HuH-7 (cell line): ENCODE measurements at regions not wholly inside any gene's neighbourhood (a gene's known extent, or its start where the extent isn't known, plus 50 kb on each side); places are given as distances from the start of the nearest gene placed in this dataset.

Experiments used
- DNase-seq: peaks from one replicate; pipeline ENCODE4 v3.0.0; 2011; ENCODE audit warnings: low spot score

DNA sequence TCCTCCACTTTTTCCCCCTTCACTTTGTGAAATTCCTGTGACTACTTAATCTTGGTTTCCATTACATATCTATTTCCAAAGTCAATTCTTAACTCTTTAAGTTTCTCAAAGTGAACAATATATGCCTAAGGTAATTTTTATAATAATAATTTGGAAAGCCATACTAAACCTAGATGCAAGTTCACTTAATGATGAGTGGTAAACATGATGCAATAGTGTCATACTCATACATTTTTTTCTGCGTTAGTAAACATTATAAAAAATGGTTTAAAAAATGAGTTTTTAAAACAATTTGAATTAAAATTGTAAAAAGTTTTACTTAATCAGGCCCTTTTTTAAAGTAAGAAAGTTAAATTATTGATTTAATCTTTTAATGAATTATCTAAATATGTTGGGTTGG is 659.4 kb upstream of the FZD8 start:
- no peak for DNase-seq

DNA sequence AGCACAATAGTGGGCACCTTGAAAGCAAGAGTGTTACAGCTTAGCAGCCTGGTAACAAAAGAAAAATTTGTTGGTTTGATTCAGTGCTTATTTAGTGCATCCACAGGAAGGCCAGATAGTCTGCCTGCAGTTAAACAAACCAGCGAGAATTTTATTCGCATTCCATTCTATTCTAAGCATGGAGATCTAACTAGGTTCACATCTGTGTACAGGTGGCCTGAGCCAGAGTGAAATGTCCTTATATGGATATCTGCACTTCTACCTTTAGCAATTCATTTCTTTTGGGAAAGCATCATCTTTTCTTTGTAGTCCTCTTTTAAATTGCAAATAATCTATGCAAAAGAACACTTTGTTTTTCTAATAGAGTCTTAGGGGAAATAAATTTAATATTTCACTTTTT is 659.0 kb upstream of the FZD8 start:
- DNase-seq = no peak

DNA sequence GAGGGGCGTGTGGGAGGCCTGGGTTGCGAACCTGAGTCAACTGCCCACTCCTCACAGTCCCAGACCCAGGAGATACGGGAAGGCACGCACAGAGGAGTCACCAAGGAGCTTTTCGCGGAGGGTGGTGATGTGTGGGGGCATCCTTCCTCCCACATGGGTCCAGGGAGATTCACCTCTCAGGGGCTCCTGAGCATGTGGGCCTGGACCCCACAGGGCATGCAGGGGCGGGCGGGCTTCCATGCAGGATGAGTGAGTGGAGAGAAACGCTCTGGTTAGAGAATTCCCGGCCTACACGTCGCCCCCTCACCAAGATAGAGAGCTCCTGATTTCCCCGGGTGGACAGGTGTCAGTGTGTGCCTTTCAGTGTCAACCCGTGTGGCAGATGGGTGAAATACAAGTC is 641.7 kb upstream of the FZD8 start:
- DNase-seq = no peak

DNA sequence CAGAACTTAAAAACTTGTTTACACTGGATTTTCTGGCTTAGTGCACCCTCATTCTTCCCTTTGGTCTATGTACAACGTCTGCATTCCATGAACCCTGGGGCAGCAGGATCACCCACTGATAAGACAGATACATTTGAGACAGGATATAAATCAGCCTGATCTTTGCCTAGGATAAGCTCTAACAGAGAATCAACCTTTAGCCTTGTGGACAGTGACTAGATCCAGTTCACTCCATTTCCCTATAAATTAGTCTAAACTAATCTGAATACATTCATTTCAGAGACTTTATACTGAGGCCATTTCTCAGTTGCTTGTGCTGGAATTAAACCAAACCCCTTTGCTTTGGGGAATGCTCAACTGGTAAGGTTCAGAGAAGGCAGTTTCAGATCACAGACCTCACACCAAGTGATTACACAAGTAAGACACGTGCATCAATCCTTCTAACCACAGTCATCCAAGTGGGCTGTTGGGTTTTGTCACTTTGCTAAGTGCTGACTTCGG is 639.8 kb upstream of the FZD8 start:
- no peak for DNase-seq

DNA sequence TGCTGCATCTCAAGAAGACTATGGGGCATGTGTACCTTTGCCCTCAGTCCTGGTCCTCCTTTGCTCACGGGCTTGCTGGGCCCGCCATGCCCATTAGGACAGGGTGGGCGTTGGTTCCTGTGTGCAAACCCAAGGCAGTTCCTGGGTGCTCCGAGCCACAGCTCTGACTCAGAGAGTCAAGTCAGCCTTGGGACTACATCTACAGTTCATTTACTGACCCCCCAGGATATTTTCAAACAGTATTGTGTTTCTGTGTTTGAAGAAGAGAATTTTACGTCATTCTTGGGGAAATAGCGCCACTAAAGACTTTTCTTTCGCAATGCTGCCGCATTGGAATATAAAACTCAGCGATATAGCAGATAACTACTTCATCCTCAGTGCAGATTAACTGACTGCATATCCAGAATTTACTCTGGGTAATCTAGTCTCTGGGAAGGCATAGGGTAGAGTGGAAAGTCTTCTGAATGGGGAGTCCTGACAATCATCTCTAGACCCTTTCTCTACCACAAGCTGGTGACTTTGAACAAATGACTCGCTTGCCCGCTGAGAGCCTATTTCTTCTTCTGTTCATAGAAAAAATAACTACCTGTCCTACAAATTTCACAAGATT is 638.9 kb upstream of the FZD8 start:
- no peak for DNase-seq

DNA sequence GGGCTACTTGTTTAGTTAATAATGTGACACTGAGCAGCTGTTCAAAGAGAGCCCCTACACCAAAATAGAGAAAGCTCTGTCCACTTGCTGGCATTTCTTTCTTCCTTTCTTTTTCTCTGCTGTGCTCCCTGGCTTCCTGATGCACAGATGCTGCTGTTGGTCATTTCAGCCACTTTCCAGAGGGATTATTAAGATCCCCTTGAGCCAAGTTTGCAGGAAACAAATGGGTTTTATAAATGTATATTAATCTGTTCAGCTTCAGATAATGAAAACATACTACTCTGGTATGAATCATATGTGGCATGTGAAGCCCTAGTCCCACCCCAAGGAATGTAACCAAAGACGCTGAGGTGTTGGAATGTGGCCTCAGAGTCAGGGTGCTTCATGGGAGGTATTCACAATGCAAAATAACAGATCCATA is 638.2 kb upstream of the FZD8 start:
- no peak for DNase-seq

DNA sequence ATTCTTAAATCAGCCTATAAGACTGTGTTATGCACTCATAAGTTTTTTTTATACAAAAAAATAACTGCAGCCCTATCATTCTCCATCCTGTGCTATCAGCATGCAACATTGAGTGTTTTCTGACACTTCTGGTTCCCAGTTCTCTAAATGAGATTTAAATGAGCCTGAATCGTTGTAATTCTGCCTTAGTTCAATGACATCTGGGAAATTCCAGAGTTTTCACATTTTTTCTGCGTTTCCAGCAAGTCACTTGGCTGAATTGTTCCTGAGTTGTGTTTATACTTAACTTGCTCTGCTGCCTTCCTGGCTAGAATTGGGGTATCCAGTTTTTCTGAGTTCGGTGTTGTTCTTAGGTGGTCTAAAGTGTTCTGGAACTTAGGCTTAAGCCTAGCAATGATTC is 636.1 kb upstream of the FZD8 start:
- no peak for DNase-seq

DNA sequence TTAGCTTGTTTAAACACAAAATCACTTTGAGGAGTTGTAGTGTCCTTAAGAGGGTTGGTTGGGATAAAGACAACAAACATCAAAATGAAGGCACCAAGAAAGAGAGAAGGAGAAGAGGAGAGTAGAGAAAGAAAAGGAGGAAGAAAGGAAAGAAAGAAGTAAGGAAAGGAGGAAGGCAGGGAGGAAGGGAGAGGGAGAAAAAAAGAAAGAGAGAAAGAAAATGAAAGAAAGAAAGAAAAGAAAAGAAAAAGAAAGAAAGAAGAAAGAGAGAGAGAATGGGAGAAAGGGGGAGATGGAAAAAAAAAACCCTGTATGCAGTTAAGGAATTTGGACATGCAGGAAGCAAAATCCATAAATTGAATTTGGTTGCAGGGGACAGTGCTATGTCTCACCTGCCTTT is 635.4 kb upstream of the FZD8 start:
- no peak for DNase-seq

DNA sequence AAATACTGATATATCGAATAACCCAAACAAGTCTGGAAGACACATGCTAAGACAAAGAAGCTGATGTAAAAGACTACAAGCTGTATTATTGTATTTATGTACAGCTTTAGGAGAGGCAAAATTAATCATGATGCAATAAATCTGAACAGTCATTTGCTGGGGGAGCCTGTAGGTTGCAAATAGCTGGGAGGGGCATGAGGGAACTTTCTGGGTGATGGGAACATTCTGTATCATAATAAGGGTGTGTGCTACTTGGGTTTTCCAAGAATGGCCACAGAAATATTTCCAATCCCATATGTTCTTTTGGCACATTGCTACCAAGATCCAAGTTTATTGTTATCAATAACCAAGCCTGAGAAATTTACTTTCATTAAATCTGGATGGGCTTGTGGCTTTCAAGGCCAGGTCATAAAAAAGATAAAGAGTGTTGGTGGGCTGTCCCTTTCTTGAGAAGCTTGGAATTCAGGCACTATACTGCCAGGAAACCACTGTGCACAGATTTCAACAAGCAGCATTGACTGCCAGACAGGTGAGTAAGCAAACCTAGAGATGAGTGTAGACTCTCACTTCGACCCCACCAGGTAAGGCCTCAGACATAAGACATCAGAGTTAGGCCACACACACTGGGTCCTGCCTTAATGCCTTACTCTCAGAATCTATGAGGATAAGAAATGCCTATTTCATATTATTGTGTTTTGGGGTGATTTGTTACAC is 629.7 kb upstream of the FZD8 start:
- DNase-seq = no peak

DNA sequence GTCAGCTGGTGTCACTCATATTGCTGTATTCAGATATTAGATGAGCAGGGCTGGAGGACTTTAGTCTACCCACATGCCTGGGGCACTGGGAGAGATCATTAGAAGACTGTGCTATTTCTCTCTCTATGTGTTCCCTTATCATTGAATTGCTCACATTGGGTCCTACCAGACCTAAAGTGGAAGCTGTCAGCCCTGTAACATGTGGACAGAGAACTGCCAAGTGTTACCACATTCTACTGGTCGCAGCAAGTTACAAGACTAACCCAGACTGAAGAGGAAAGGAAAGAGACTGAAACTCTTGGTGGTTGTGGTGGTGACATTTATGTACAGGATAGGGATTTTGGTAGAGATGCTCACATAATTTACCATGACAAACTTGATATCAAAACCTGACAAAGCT is 627.1 kb upstream of the FZD8 start:
- DNase-seq = no peak

DNA sequence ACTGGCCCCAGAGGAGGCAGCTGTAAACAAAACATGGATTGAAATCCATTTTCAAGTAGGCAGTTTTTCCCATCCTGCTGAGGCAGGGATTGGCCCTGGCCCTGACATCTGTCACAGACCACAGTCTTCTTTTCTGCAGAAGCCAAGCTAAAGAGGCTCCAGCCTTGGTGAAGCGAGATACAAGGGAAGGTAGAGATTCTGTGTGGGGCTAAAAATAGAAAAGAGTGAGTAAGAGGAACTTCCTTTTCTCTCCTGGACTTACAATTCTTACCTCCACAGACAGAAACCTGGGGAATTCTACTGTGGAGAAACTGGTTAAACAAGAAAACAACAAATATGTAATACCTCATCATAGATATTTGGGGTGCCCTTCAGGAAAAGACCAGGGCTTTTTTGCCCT is 624.8 kb upstream of the FZD8 start:
- DNase-seq = no peak

DNA sequence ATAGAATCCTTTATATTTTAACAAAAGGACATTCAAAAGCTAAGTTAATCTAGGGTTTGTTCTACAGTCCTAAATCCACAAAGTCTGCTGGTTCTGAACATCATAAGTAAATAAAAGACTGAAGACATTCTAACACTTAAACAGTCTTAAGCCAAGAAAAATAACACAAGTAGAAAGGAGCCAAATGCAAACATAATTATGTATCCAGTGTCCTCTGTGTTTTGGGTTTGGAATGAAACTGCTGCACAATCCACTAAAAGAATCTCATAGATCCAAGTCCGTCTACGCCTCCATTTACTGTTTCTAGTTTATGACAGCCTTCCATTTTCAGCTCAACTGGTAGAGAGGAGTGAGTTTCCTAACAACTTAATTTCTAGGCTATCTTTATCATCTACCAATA is 623.6 kb upstream of the FZD8 start:
- DNase-seq = no peak

DNA sequence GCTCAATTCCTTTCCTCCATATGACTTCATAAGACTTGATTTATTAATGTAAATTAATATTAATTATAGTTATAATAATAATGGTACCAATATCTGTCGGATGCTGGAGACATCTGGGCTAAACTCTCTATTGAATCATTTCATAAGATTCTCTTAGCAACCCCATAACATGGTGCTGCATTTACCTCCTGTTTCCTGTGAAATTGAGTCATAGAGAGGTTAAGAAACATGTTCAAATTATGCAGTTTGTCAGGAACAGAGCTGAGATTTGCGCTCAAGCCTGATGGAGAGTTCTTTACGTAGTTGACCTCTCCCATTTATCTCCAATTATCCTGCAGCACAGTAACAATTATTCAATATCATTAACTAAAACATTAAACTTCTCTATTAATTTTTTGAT is 621.8 kb upstream of the FZD8 start:
- no peak for DNase-seq

DNA sequence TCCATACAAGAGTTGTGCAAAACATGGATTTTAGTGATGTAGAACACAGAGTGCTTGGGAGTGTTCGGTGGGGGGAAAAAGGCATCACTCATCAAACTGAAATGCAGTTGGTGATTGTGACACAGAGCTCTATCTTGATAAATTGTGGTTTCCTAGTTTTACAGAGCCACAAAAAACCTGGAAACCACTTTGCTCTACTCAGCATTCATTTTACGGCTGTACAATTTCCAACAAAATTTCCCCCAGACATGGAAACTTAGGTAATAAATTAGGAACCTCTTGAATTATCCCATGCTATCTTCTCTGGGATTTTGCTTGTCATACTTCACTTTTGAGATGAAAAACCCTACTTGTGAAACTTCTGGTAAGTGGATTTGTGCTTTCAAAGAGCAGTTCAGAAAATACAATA is 614.9 kb upstream of the FZD8 start:
- DNase-seq = no peak

DNA sequence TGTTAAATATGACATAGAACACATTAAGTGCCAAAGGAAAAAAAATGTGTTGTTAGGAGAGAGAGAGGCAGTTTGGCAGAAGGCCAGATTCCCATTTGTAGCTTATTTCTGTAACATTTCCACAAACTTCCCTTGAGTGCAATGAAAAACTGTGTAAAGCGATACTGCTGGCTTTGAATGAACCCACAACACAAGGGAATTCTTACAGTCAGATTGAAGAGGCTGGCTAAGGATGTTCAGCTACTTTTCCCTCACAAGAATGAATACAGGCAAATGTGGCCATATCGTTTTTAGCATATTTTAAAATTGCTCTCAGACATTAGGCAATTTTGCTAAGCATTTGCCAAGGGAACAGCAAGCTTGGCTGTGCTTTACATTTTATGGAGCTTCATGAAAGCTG is 614.1 kb upstream of the FZD8 start:
- DNase-seq = no peak

DNA sequence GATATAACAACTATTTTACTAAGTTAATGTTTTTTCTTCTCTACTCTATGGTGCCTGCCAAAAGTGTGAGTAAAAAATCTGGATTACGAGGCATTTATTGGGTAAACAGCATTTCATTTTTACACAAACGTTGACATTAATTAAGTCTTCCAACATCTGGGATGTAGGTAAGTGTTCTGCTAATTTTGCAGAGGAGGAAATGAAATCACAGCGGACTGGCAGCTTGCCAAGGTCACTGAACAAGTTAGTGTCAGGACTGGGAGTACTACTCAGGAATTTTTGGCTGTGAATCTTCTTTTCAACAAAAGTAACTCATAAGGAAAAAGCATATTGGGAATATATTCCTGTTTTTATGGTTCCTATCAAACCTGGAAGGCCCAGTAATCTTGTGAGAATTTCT is 612.1 kb upstream of the FZD8 start:
- no peak for DNase-seq

DNA sequence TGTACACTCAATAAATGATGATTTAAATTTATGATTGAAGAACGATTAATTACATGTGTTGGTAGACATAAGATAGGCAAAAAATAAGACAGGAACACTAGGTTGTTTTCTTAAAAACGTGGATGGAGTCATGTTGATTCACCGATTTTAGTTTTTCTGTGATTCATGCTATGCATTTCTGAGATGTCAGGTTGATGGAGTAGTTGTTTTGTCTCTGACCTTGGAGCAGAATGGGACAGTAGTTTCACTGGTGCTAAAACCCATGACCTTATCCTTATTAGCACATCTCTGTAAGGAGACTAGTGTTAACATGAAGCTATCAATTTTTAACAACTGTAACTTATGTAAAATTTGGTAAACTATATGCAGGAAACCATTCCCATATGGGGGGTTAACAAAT is 611.6 kb upstream of the FZD8 start:
- DNase-seq = no peak

DNA sequence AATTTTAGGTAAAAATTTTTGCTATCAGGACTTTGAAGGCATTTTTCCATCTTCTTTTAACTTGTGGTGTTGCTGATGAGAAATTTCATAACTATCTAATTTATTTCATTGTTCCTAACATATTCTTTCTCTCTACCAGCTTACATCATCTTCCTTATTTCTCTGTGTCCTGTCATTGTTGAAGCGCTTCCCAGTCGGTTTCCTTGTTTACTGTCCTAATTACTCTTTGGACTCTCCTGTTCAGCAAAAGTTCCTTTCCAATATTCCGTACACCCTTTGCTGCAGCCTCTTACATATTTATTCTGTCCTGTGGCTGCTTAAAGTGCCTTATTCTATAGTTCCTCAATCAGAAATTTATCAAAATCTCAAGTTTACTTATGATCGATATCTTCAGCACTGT is 609.0 kb upstream of the FZD8 start:
- no peak for DNase-seq

DNA sequence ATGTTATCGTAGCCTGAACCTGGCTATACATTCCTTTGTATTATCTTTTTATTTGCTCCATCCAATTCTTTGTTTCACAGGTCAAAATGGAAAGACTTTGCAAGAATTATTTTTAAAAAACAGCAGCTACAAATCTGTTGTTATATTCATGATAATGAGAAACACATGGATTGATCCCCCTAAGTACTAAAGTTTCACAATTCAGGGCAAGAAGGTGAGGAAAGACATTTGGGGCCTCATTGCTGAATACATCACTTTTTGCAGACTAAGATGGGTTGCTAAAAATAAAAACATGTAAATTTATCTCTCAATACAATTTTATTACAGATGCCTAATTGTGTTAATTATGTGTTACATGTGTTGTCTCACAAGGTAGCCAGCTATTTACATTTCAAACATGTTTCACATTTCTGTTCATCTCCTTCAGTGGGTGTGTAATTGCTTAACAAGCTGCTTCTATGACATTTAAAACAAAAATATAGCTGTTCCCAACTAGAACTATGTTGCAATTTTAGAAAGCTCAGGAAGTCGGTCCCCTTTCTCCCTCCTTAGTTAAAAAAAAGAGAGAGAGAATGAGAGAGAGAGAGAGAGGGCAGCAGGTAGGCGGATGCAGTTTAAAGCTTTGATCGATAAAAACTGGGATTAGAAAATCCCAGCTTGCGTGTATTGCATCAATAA is 606.3 kb upstream of the FZD8 start:
- no peak for DNase-seq

DNA sequence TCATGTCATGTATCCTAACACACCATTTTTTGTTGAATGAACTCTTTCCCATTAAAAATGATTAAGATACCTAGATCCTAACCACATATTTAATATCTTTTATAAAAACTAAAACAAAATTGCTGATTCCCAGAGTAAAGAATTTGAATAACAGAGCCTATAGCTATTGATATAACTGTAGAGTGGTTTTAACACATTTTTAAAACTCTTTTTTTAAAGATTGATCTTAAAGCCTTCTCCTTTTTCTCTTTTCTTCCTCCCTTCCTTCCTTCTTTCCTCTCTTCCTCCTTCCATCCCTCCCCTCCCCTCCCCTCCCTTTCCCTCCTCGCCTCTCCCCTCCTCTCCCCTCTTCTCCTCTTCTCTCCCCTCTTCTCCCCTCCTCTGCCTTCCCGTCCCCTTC is 605.4 kb upstream of the FZD8 start:
- no peak for DNase-seq

DNA sequence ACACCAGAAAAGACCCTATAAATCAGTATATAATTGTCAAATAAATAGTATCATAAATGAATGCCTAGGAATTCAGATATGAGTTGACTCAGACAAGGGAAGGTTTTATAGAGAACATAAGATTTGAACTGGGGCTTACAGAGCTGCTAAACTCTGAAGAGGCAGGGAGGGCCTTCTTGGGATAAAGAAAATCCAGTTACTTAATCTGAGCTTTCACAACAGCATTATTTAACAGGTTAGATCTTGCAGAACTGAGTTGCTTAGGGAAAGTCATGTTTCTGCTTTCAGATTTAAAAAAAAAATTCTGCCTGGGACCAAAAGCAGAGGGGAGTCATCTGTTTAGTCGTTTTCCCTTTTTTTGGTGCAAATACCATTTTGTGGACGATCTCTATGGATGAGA is 594.8 kb upstream of the FZD8 start:
- no peak for DNase-seq

DNA sequence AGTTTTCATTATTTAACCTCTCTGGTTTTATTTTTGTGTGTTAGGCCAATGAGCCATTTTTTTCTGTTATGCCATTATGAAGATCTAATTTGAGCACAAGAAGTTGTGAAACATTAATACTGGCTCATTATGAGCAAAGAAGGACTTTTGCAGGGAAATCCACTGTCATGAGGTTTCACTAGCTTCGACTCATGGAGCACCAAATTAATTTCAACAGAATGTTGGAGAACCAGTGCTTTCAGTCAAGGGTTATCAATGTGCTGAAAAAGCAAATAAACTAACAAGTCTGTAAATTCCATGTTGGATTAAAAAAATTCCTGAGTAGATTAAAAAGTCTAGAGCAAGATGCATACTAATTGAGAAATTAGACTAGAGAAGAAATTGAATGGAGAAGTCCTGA is 594.2 kb upstream of the FZD8 start:
- DNase-seq = no peak

DNA sequence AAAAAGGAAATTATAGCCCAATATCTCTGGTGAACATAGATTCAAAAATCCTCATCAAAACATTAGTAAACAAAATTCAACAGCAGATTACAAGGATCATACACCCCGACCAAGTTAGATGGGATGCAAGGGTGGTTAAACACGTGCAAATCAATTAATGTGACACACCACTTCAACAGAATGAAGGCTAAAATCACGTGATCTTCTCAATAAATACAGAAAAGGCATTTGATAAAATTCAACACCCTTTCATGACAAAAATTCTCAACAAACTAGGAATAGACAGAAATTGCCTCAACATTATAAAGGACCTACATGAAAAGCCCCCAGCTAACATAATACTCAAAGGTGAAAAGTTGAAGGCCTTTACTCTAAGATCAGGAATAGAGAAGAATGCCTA is 590.8 kb upstream of the FZD8 start:
- DNase-seq = no peak
